ENCODE measurements at regions not wholly inside any gene's neighbourhood (a gene's known extent, or its start where the extent isn't known, plus 50 kb on each side); places are given as distances from the start of the nearest gene placed in this dataset.

DNA sequence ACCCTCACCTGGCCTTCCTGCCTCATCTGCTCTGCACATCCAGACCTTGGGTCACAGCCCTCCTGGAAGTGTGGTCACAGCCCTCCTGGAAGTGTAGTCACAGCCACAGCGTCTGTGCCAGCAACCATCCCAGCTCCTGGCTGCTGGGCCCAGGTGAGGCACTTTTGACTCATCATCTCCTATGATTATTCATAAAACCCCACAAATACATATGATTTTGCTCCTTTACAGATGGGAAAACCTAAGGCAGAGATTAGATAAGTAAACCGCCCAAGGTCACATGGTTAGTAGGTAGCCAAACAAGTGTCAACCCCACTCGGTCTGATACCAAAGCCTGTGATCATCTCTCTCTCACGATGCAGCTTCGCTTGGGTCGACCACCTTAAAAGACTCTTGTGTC lies 94.3 kb downstream of the PRLHR start:
- DNase-seq, result no peak

DNA sequence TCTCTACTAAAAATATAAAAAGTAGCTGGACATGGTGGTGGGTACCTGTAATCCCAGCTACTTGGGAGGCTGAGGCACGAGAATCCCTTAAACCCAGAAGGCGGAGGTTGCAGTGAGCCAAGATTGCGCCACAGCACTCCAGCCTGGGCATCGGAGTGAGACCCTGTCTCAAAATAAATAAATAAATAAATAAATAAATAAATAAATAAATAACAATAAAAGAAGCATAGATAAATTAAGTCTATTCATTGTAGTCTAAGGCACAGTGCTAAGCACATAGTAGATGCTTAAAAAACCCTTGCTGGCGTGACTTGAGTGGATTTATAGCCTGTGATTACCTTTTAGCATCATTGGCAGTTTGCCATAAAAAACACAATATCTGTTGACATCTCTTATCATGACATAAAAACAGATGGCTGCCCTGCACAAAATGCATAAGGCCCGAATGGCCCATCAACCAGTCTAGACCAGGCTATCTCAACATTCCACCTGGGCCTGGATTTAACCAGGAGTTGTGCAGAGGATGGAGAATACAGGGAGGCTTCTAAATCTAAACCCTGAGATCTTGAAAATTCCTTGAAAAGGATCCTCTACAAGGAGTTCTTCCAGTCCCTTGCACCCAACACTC lies 94.9 kb downstream of the PRLHR start:
- no peak for DNase-seq

DNA sequence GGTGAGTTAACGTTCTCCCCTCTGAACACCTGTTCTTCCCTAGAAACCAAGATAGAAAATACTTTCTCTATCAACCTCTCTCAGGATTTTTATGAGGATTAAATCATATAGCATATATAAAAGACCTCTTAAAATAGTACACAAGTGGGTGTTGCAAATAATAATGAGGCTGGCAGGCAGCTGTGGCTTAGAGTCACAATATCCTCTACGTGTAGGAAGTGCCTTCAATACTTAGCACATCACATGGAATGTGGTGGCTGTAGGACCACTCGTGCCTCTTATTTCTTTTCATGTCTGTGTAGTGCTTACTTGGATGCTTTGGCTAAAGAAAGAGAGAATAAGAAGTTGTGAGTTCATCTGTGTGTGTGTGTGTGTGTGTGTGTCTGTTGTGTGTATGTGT lies 96.3 kb downstream of the PRLHR start:
- no peak for DNase-seq

DNA sequence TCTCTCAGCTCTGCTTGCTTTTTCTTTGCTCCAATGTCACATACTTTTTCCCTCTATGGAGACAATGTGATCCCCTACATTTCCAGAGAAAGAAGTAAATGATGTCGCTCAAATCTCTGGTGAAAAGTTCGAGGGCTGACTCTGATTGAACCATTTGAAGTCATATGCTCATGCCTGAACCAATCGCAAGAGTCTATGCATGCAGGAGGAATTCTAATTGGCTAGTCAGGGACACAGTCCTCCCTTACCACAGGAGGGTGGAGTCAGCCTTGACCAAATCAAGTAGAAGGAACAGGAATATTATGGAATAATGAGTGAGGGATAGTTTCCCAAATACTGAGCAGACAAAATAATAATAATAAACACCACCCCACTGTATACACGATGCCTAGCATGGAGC lies 96.8 kb downstream of the PRLHR start:
- no peak for DNase-seq

DNA sequence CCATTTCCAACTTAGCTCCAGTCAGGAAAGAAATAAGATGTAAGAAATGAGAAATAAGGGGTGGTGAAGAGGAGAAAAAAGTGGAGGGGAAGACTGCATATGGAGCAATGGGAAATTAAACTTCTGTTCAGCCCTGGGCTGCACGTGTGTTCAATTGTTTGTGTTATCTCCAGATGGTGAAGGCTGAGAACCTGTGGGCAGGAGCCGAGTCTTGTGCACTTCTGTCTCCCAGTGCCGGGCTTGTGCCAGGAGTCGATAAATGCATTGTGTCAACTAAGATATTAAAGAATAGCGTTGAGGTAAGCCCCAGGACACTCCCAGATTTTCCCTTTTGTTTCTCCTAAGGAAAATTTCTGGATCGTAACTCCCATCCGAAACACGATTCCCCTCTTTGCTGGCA lies 98.2 kb downstream of the PRLHR start:
- no peak for DNase-seq

DNA sequence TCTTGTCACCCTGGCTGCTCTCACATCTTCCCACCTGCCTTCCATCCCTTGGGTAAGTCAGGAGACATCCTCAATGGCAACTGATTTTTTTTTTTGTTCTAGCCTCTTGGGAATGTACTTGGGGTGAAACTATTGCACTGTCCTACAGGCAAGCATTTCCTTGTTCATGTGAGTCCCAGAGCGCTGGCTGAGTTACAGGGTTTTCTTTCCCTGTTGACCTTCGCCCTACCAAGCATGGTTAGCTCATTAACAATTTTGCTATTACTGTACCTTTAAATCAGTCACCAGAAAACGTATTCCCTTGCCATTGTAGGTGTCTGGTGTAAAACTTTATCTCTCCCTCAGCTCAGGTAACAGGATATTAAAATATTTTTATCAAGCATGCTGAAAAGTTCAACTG lies 98.9 kb downstream of the PRLHR start:
- no peak for DNase-seq

DNA sequence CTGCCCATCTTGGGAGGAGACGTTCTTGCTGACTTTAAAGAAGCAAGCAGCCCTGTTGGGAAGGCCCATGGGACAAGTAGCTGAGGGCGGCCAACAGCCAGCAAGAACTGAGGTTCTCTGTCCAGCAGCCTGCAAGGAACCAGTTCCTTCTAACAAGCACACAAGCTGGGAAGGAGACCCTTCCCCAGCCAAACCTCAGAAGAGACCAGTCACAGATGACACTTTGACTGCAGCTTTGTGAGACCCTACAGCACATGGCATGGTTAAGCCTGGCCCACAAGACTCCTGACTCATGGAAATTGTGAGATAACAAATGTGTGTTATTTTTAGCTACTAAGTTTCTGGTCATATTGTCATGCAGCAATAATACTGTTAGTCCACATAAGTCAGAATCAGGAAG lies 99.9 kb downstream of the PRLHR start:
- no peak for DNase-seq

DNA sequence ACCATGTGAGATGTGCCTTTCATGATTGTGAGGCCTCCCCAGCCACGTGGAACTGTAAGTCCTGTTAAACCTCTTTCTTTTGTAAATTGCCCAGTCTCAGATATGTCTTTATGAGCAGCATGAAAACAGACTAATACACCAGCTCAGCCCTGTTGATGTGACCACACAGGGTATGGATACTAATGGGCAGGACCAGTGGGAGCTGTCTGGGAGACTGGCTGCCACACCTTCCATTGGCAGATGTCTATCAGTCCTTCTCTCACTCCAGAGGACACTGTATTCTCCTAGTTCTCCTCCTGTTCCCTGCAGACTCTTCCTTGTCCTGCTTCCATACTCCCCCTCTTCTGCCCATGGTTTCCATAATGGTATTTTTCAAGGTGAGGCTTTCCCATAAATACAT lies 104.4 kb downstream of the PRLHR start:
- no peak for DNase-seq

DNA sequence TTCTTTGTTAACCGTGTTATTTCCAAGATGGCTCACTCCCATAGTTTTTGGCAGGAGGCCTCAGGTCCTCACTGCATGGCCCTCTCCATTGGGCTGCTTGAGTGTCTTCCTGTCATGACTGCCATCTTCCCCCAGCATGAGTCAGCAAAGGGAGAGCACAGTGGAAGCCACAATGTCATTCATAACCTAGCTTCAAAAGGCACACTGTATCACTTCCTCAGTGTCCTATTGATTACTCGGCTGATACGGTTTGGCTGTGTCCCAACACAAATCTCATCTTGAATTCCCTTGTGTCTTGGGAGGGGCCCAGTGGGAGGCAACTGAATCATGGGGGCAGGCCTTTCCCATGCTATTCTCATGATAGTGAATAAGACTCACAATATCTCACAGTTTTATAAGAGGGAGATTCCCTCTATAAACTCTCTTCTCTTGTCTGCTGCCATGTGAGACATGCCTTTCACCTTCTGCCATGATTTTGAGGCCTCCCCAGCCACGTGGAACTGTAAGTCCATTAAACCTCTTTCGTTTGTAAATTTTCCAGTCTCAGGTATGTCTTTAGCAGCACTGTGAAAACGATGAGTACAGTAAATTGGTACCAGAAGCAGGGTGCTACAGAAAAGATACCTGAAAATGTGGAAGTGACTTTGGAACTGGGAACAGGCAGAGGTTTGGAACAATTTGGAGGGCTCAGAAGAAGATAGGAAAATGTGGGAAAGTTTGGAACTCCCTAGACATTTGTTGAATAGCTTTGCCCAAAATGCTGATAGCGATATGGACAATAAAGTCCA lies 106.5 kb downstream of the PRLHR start:
- no peak for DNase-seq

DNA sequence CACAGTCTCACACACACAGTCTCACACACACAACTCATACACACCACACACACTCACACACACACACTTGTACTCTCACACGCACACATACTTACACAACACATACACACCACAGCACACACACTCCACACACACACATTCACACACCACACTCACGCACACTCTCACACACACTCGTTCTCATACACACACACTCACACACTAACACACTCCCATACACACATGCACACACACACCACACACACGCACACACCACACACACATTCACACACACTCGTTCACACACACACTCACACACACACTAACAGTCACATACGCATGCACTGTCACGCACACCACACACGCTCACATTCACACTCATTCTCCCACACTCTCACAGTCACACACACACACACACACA lies 109.8 kb downstream of the PRLHR start:
- DNase-seq, result no peak

DNA sequence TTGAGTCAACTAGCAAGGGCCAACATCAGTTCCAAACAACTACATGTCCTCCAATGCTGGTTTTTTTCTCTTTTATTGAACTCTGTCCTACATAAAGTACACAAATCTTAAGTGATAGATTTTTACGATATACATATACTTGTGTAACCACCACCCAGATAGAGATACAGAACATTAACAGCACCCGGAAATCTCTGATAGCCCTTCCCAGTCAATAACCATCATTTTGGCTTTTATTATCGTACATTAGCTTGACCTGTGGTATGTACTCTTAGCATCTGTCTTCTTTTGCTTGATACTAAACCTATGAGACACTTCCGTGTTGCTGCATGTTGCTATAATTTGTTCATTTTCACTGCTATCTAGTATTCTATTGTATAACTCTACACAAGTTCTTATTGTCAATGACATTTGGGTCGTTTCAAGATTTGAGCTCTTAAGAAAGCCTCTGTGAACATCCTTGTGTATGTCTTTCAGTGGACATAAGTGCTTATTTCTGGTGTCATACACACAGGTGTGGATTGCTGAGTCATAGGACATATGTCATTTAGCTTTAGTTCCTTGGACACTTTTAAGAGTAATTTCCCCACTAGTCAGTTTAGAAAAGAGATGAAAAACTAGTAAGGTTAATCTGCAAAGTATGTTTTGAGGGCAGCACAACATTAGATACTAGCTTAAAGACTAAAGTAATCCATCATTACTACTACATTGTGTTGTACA lies 111.1 kb downstream of the PRLHR start:
- no peak for DNase-seq

DNA sequence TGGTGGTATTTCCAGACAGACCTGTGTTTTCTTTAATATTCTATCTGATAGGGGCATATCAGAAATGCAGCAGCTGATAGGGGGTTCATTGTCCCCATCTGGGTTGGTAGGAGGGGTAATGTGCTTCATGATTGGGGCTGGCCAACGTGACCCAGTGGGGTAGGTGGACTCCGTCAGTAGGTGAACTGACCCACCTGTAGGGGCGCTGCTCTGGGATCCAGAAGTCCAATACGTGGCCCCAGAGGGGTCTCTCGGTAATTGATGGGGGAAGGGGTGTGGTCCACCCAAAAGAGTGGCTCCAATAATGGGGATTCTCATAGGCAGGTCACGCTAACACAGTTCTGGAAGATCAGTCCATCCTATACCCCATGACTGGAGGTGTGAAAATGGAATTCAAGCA lies 112.0 kb downstream of the PRLHR start:
- DNase-seq, result no peak

DNA sequence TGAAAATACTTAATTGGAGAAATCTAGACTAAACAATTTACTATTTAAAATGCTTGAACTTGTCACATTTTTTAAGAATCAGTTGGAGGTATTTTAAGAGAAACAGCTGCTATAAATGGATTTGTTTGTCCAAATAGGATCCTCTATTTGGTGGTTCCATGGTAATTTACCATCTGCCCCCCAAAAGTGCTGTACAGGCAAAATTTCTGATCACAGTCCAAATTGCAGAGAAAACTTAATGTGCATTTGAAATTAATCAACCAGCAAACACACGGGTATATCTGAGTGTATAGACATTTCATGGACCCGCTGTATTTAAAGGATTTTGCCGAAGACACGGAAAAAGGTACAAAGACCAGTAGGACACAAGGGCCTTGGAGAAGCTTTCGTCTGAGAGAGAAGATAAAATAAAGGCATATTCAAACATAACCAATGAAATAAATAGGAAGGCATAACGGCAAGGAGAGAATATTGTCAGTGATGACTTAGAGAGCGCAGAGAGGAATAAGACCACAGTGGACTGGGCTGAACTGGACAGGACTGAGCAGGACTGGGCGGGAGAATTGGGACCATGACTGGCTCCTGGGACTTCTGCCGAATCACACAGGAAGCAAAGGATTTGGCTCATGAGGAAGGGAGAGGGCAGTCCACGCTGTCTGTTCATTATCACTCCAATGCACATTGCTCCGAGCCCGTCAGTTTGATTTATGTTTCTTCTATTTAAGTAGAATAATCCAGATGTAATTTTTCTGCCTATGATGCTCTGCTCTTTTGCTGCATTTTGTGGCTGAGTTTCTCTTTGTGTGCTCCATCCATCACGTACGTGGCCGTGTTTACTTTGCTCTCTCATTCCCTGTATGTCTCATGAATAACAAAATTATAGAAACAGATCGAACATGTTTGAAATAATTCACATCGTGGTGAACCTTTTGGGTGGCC lies 112.8 kb downstream of the PRLHR start:
- DNase-seq, result no peak

DNA sequence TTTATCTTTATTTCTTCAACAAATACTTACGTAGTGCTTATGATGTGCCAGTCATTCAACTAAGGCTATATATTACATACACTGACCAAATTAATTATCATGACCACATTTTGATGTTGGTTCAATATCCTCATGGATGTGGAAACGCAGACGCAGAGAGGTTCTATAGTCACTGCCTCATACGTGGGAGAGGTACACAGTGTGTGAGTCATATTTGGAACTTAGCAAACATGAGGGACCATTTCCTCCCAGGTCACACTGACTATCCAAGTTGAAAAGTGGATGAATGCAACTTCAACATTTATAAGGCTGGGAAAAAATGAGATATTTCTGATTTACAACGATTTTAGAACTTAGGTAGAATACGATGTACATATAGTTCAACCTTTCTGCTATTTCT lies 113.6 kb downstream of the PRLHR start:
- DNase-seq, result no peak

DNA sequence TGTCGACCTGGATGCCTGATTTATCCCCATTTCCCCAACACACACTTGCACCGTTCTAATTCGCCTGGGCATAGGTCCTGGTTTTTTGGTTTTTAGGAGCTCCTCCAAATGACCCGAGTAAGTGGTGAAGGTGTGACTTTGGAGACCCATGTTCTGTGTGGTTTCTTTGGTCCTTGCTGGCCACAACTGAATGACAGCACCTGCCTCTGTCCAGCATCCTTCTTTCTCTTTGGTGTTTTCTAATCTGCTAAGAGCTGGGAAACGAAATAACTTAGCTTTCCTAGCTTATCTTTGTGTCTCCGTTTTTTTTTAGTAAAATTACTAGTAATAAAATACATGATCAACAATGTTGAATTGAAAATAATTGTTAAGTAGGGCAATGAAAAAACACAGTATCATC lies 120.2 kb downstream of the PRLHR start:
- DNase-seq, result no peak

DNA sequence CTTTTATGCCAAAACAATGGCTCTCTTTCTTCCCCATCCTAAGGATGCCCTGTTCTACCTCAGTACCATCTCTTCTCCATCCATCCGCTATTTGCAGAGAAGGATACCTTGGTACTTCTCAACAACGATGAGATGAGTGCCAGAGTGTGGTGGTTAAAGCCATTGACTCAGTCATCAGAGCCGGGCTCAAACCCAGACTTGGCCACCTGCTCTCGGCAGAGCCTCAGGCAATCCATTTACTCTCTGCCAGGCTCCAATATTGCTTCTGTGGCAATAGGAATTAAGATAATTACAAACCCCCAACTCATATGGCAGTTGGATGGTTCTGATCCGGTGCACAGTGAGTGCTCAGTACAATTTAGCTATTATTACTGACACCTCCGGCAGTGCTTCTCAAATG lies 121.3 kb downstream of the PRLHR start:
- no peak for DNase-seq

DNA sequence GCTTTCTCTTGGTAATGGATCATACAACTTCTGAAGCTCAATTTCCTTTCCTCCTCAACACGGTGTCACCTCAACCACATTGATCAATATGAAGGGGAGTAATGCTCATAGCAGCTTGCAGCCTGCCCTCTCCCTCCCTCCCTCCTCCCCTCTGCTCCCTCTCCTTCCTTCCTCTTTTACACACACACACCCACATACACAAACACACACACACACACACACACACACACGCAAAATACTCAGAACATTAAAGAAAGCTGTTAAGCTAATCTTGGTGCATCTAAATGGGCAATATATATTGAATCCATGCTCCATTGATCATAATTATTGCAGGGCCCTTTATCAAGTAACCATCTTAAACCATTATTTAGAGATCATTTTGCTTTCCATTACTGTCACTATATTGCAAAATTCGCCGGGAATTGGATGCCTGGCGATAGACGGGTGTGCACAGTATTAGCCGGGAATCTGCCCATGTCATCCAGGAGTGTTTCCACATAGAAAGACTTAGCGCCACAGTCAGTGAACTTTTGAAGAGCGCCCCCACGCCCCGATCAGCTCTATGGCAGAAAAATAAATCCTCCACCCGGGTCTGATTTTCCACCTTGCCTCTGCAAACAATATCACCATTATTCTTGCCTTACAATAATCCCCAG lies 122.0 kb downstream of the PRLHR start:
- DNase-seq, result no peak

DNA sequence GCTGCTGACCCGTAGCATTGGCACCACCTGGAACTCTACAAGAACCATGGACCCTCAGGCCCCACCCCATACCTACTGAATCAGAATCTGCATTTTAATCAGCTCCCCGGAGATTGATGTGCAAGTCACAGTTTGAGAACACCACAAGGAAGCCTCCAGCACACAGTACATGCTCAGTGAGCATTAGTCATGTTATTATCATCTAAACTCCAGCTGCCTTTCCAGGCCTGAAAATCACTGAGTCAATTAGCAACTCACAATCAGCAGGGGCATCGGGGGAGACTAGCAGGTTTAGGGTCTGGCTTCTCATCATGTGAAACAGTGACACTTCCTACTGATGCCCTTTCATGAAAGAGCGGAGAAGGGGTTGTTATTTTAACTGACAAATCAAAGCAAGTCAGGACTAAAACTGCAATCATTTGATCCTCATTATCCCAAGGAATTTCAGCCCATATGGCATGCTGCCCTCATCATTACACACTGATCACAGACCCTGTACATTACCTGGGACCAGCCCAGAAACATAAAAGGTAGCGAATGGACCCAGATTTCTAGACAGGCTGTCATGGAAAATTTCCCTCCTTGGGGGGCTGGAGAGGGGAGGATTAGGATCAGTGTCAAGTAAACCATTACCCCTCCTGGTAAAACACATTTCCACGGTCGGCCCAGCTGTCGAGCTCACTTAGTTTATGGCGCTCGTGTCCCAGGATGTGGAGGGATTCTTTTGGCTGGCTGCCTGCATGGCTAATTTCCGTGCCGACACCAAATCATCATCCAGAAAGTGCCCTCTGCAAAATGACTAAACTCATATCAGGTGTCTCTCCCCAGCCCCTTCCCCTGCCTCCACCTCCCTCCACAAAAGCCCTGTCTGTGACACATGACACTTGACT lies 122.8 kb downstream of the PRLHR start:
- DNase-seq, result no peak

DNA sequence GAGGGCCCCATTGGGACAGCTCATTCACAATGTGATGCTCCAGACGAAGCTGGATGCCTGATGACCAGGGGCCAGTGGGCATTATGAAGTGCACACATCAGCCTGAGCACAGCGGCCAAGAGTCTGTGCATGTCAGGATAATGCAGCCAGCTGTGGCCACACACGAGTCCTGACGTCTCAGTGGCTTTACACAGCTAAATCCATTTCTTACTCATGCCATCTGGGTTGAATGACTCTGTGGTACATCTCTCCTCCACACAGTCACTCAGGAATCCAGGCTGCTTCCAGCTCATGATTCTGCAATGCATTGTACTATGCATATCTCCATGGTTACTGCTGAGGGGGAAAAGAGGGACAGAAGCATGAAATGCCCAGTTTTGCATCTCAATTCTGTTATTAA lies 123.6 kb downstream of the PRLHR start:
- DNase-seq, result no peak

DNA sequence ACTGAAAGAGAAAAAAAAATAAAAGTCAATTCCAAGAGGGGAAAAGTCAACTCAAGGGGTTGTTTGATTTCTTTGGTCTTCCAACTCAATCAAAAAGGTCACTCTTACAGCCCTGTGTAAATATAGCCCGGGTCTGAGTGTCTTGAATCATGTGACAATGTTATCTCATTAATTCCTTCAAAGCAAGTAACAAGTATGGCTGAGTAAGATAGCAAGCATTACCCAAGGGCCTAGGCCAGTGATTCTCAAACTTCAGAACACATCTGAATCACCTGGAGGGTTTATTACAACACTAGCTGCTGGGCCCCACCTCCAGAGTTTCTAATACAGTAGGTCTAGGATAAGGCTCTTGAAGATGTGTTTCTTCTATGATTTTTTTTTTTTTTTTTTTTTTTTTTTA lies 125.0 kb downstream of the PRLHR start:
- no peak for DNase-seq

DNA sequence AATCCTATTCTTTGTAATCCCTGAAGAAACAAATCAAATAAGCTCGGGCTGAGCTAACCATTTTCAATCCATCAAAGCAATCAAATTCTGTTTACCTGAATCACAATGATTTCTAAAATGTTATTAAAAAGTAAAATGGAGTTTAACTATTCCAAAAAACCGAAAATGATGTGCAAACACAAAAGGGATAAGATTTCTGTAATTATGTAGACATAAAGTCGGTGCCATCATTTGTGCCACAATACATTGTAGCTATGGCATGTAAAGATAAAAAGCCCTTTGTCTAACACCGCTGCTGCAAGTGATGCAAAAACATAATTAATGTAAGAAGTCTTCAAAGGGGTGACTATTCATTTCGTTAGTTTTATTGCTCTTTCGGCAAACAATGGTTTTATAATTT lies 125.1 kb upstream of the FAM204A start:
- no peak for DNase-seq

Measured in C1 segment of cervical spinal cord (tissue), 14 donors.